Endothelial cell of umbilical vein (primary cell): ENCODE measurements at regions not wholly inside any gene's neighbourhood (a gene's known extent, or its start where the extent isn't known, plus 50 kb on each side); places are given as distances from the start of the nearest gene placed in this dataset.

Source experiments
- BruUV-seq: library from RNA; stranded (reverse); fragments of 400-500 nt; replicated peaks from 2 replicates; lab custom pipeline; 2021; lab: Mats Ljungman, UMichigan
- CTCF ChIA-PET: fragments of 300-600, 350-600 bp; sonication (Branson Sonifier 250); formaldehyde crosslinking; loops from one replicate; lab custom pipeline; 2021; ENCODE audit warnings: antibody characterized with exemption, inconsistent platforms; lab: Charles Lee
- POLR2A ChIA-PET: fragments of 300-600, 350-600 bp; sonication (Branson Sonifier 250); formaldehyde crosslinking; loops from one replicate; lab custom pipeline; 2021; ENCODE audit warnings: antibody characterized with exemption, inconsistent platforms; lab: Charles Lee
- DNase-seq: peaks from one replicate; pipeline ENCODE4 v3.0.0-alpha.2; 2011; ENCODE audit warnings: low read depth, low spot score
- FAIRE-seq: peaks from 2 replicates; lab custom pipeline; 2011; peaks lifted over from hg19 to GRCh38; lab: Jason Lieb, UNC
- H2AFZ ChIP-seq: 2 replicates; pipeline ENCODE4 v1.6.0; 2012; ENCODE audit warnings: low read depth, low read length, control low read depth, inconsistent platforms
- H3K27ac ChIP-seq: 2 replicates; pipeline ENCODE4 v1.5.1; 2011; ENCODE audit warnings: low read depth, mild to moderate bottlenecking, control low read depth, low read length, moderate library complexity; ENCODE audit not compliant: insufficient read depth
- H3K27me3 ChIP-seq, 2 experiments: 2 replicates each; pipeline versions ENCODE4 v1.6.0 to v1.6.1; 2011; ENCODE audit warnings: low read length in 2 of 2, mixed read lengths in 1 of 2; ENCODE audit not compliant: control insufficient read depth in 2 of 2, insufficient read depth in 2 of 2
- H3K36me3 ChIP-seq, 2 experiments: 2 replicates in 1 of 2; 3 replicates in 1 of 2; pipeline ENCODE4 v1.5.1; 2011; ENCODE audit warnings: low read length in 2 of 2, mild to moderate bottlenecking in 1 of 2, moderate library complexity in 1 of 2; ENCODE audit not compliant: control insufficient read depth in 2 of 2, insufficient read depth in 2 of 2; ENCODE audit errors: extremely low read depth in 1 of 2
- H3K4me1 ChIP-seq: 3 replicates; pipeline ENCODE4 v1.5.1; 2011; ENCODE audit warnings: mild to moderate bottlenecking, low read length; ENCODE audit not compliant: control insufficient read depth, insufficient read depth; ENCODE audit errors: extremely low read depth
- H3K4me2 ChIP-seq: 2 replicates; pipeline ENCODE4 v1.6.1; 2011; ENCODE audit warnings: low read length, control low read depth, mixed read lengths; ENCODE audit not compliant: insufficient read depth
- H3K4me3 ChIP-seq, 3 experiments: fragments of 200-600 bp in 1 of 3; sonication (generic), shearing (Covaris generic) in 1 of 3; replicated peaks in 1 of 3; 2 replicates each; pipeline ENCODE4 v1.5.1; 2011 to 2016; ENCODE audit warnings: control low read depth in 3 of 3, low read length in 3 of 3, mild to moderate bottlenecking in 2 of 3, inconsistent platforms in 1 of 3, low read depth in 1 of 3, moderate library complexity in 1 of 3; ENCODE audit not compliant: insufficient read depth in 1 of 3
- H3K79me2 ChIP-seq: 2 replicates; pipeline ENCODE4 v1.6.0; 2012; ENCODE audit warnings: low read length, inconsistent platforms; ENCODE audit not compliant: control insufficient read depth, insufficient read depth
- H3K9ac ChIP-seq: replicated peaks from 2 replicates; pipeline ENCODE3; 2011; ENCODE audit warnings: low read length, control low read depth; ENCODE audit not compliant: insufficient read depth; ENCODE audit errors: extremely low read depth
- H3K9me1 ChIP-seq: replicated peaks from 3 replicates; pipeline ENCODE4 v1.6.0; 2011; ENCODE audit warnings: mild to moderate bottlenecking, low read length; ENCODE audit not compliant: control insufficient read depth, insufficient read depth; ENCODE audit errors: extremely low read depth
- H3K9me3 ChIP-seq: replicated peaks from 2 replicates; pipeline ENCODE4 v1.5.1; 2012; ENCODE audit warnings: low read length, inconsistent platforms; ENCODE audit not compliant: control insufficient read depth, insufficient read depth
- H4K20me1 ChIP-seq: replicated peaks from 2 replicates; pipeline ENCODE3; 2011; ENCODE audit warnings: mild to moderate bottlenecking, low read length; ENCODE audit not compliant: control insufficient read depth, insufficient read depth; ENCODE audit errors: extremely low read depth
- CTCF ChIP-seq, 2 donors: IDR thresholded peaks; 1 replicate in 1 of 2; 2 replicates in 1 of 2; pipeline ENCODE4 v1.5.1; 2011; ENCODE audit warnings: low read length in 2 of 2, mild to moderate bottlenecking in 2 of 2, moderate library complexity in 2 of 2, control low read depth in 1 of 2, inconsistent platforms in 1 of 2, low read depth in 1 of 2; ENCODE audit not compliant: insufficient read depth in 1 of 2; ENCODE audit errors: extremely low read depth in 1 of 2
- EZH2 ChIP-seq: IDR thresholded peaks from 2 replicates; pipeline ENCODE4 v1.6.1; 2012; ENCODE audit warnings: borderline replicate concordance, low read depth, mild to moderate bottlenecking, moderate library complexity, low read length, inconsistent platforms; ENCODE audit not compliant: severe bottlenecking
- FOS ChIP-seq: IDR thresholded peaks from 2 replicates; pipeline ENCODE4 v1.6.1; 2011; ENCODE audit warnings: mild to moderate bottlenecking, low read length, moderate library complexity, borderline replicate concordance; ENCODE audit not compliant: insufficient read depth
- GATA2 ChIP-seq: IDR thresholded peaks from 2 replicates; pipeline ENCODE4 v1.7.0; 2011; ENCODE audit warnings: low read depth, mild to moderate bottlenecking, moderate library complexity, mixed read lengths, low read length; ENCODE audit not compliant: insufficient read length, insufficient read depth
- JUN ChIP-seq: IDR thresholded peaks from 2 replicates; pipeline ENCODE4 v1.6.1; 2011; ENCODE audit warnings: borderline replicate concordance, low read depth; ENCODE audit not compliant: insufficient read length, insufficient read depth
- MAX ChIP-seq: IDR thresholded peaks from 2 replicates; pipeline ENCODE4 v1.6.1; 2011; ENCODE audit not compliant: insufficient read depth, insufficient read length
- MYC ChIP-seq: IDR thresholded peaks from one replicate; pipeline ENCODE4 v1.6.1; 2011; ENCODE audit warnings: mild to moderate bottlenecking, low read depth, low read length
- POLR2A ChIP-seq: IDR thresholded peaks from 2 replicates; pipeline ENCODE4 v1.6.1; 2012; ENCODE audit warnings: low read depth, mild to moderate bottlenecking, control low read depth, low read length
- POLR2AphosphoS5 ChIP-seq: IDR thresholded peaks from 2 replicates; pipeline ENCODE4 v1.6.1; 2012; ENCODE audit warnings: low read depth, mild to moderate bottlenecking, control low read depth, low read length, moderate library complexity; ENCODE audit not compliant: insufficient read depth
- dilution Hi-C: fragments of 300-500 bp; cut with MboI; formaldehyde crosslinking; loops from one replicate; pipeline ENCODE4 v1.15.0; 2019; ENCODE audit warnings: low sequenced_read_pairs; ENCODE audit not compliant: extremely low pct_ligation_motif_present
- intact Hi-C: fragments of 100-400 bp; cut with micrococcal nuclease; formaldehyde crosslinking; loops from one replicate; pipeline ENCODE4 v1.10.0; 2022

GRCh38 chr4:26148927-26149326 is 171.9 kb upstream of the RBPJ start:
- Histone ChIP-seq H3K79me2 (no peaks in the 10 kb centered on the region), H3K9ac (no peak overlapping the region), H3K27me3 (no peaks in the 10 kb centered on the region), H3K4me1 (no peaks in the 10 kb centered on the region), H3K4me3 (no peak overlapping the region), H3K9me3 (no peaks in the 10 kb centered on the region), H3K27ac (no peak overlapping the region), H2AFZ (no peak overlapping the region), H3K4me2 (no peak overlapping the region), H3K9me1 (no peaks in the 10 kb centered on the region), H4K20me1 (no peaks in the 10 kb centered on the region), H3K36me3 (no peaks in the 10 kb centered on the region)
- FAIRE-seq = no peak
- POLR2A ChIA-PET = no interaction called here
- dilution Hi-C loops = no loop called here
- DNase-seq = no peak
- BruUV-seq = no TSS peak
- no peak for TF ChIP-seq FOS
- CTCF ChIA-PET = no interaction called here
- intact Hi-C loops = no loop called here

GRCh38 chr4:26150948-26151347 is 169.9 kb upstream of the RBPJ start:
- H3K4me3 ChIP-seq = no peak overlapping the region
- POLR2A ChIA-PET = no interaction called here

More at GRCh38 chr4:26150948-26151347, 169.9 kb upstream of the RBPJ start:
- Histone ChIP-seq H3K27me3 (no peaks in the 10 kb centered on the region), H3K9me3 (no peaks in the 10 kb centered on the region), H3K4me2 (no peak overlapping the region), H3K27ac (no peak overlapping the region), H3K79me2 (no peaks in the 10 kb centered on the region), H4K20me1 (no peaks in the 10 kb centered on the region), H3K36me3 (no peaks in the 10 kb centered on the region), H2AFZ (no peak overlapping the region), H3K9me1 (no peaks in the 10 kb centered on the region), H3K9ac (no peak overlapping the region), H3K4me1 (no peaks in the 10 kb centered on the region)
- intact Hi-C loops = no loop called here
- CTCF ChIA-PET = no interaction called here
- dilution Hi-C loops = no loop called here
- DNase-seq = no peak
- no peak for TF ChIP-seq MYC
- TF ChIP-seq POLR2A = no peak
- TF ChIP-seq GATA2 = no peak
- TF ChIP-seq JUN = no peak
- TF ChIP-seq POLR2AphosphoS5 = no peak
- TF ChIP-seq EZH2 = no peak
- no peak for TF ChIP-seq CTCF (IDR thresholded peaks at IDR 0.05; ENCODE audit: extremely low read depth in 1 of 2, insufficient read depth in 1 of 2, low read depth in 1 of 2, low read length in 2 of 2)
- no peak for TF ChIP-seq FOS
- no peak for TF ChIP-seq MAX
- no peak for FAIRE-seq
- BruUV-seq = no TSS peak
